GM18511 (cell line): ENCODE measurements at regions not wholly inside any gene's neighbourhood (a gene's known extent, or its start where the extent isn't known, plus 50 kb on each side); places are given as distances from the start of the nearest gene placed in this dataset.

Experiments used
- ATAC-seq: cut with Tn5 transposase; IDR thresholded peaks from one replicate; pipeline ENCODE4 v1.9.1; 2021; ENCODE audit warnings: mild to moderate bottlenecking, moderate library complexity; ENCODE audit not compliant: unreplicated experiment

DNA sequence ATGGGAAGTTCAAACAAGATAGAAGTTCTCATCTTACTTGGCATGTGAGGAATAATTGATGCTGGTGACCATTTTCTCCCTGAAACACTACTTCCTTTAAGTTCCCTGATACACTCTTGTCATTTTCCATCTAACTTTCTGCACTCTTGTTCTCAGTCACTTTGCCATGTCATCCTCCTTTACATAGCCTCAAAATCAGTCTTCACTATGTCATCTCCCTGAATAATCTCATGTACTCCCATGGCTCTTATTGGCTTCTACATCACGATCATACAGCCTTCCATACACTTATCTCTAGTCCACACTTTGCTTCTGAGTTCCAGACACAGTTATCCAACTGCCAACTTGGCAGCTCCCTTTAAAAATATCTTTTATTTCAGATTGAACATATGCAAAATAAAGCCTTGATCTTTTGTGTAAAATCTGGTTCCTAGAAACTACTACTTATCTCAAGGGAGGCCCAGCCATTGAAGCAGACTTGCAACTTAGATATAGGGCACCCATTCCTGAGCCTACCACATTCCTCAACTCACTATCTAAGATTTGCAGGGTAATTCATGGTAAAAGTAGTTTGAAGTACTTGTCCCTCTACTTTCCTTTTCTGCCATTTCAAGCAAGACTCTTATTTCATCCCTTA, 1070.2 kb upstream of the NXPH2 start:
- no peak for ATAC-seq

DNA sequence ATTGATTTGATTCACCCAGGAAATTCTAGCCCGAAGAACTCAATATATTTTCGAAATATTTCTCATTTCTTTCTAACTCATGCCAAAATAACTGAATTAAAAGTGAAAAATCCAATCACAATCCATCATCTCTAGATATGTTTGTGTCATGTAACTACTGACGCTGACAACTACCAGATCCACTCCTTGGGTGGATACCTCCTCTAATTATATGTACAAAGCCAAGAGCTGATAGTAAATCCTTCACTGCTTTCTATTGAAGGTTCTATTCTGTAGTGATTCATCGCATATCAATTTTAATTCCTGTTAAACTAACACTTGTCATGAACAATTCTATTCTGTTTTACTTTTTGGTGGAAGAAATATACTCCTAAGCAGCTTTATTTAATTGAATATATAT, 1056.6 kb upstream of the NXPH2 start:
- no peak for ATAC-seq

DNA sequence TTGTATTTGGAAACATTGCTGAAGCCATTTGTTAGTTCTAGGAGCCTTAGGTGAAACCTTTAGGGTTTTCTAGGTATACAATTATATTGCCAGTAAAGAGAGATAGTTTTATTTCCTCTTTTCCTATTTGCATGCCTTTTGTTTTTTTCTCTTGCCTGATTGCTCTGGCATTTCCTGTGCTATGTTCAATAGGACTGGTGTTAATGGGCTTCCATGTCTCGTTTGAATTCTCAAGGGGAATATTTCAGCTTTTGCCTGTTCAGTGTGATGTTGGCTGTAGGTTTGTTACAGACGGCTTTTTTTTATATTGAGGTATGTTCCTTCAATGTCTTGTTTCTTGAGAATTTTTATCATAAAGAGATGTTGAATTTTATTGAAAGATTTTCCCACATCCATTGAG, 1054.9 kb upstream of the NXPH2 start:
- no peak for ATAC-seq

DNA sequence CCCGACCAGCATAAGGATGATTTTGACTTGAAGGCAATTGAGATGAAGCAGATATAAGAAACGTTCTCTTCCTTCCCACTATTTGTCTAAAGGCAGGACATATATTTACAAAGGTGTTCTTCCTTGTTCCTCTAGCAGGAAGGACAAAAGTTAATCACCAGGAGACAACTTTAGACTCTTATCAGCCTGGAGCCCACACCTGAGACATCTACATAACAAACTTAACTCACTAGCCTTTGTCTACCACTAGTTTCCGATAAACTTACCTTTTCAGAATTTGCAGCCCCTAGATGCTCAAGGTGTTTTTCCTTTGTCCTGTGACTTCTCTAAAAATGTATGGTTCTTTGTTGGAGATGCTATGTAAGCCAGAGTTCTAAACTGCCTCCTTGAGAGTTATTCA, 1047.8 kb upstream of the NXPH2 start:
- no peak for ATAC-seq

DNA sequence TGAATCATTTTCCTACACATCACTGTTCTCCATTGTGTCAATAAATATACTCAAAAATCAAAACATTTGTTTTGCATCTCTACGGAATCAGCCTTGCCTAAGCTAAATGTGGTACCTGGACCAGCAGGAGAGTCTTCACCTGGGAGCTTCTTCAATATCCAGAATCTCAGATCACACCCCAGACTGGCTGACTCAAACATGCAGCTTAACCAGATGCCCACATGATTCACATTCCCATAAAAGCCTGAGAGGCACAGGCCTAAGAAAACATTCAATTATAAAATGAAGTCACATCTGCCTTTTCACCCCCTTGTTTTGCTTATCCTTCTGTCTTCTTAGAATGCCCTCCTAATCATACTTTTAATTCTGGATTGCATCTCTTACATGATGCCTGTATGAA, 1045.5 kb upstream of the NXPH2 start:
- ATAC-seq: no peak

DNA sequence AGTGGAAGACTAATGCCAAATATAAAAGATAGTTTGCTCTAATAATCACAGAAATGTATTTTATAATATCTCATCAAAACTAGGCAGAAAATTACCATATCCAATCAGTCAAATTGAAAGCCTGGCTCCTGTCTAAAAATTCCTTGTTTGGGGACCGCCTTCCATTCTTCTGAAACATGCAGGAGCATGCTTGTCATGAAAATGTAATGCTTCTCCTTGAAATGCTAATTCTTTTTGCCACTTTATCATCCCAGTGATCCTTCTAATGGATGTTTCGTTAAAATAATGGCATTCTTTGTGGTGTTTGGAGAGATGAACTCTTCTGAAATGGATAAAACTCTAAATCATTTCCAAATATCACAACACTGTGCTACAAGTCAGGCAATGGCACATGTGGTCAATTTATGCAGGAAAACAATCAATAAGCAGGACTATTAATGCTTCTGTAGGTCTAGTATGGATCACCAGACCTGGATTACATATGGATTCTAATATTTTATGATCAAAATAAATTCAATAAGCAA, 1039.1 kb upstream of the NXPH2 start:
- ATAC-seq: no peak

DNA sequence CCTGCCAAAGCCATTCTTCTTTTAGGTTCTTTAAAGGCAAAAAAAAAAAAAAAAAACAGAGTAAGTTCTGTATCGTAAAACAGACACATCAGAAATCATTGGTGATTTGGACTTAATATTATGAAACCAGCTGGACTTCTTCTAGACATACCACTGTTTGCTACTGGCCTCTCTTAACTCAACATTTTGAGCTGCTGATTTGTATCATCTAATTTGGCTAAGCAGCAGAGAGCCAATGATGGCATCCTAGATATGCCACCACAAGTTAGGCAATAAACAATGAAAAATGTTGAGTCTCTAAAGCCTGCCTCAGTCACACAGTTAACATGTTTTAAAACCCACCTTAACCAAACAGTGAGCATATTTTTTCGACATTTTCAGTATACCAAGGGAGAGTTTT, 1034.3 kb upstream of the NXPH2 start:
- ATAC-seq: no peak

DNA sequence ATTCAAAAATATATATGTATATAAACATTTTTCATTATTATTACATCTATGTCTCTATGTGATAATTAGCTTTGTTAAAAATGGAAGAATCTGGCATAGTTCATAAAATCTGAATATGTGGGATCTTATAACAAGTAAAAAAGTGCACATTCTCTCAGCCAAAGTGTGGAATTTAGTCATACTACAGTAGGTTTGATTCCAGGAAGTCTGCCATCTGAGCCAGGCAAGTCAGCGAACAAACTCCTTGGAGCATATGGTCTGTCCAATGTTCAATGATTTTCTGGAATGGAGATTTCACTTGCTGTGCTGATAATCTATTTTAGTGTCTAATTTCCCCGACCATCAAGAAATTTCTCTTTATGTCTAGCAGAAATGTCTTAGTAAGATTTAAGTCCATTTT, 1033.2 kb upstream of the NXPH2 start:
- no peak for ATAC-seq

DNA sequence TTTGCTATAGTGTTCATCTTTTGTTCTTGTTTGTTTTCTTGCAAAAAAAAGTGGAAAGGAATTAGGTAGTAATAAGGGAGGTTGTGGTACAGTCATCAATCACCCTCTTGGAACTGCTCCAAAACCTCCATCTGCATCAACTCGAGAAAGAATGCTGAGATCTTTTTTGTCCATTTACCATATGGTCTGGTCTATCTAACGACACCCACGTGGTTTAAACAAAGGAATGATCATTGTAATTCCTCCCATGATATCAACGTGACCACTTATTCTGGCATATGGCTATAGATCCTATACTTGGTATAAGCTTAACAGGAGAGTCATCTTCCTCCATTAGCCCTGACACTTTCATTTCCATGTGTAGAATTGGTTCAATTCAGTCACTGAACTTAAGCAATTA, 1025.3 kb upstream of the NXPH2 start:
- ATAC-seq: no peak

DNA sequence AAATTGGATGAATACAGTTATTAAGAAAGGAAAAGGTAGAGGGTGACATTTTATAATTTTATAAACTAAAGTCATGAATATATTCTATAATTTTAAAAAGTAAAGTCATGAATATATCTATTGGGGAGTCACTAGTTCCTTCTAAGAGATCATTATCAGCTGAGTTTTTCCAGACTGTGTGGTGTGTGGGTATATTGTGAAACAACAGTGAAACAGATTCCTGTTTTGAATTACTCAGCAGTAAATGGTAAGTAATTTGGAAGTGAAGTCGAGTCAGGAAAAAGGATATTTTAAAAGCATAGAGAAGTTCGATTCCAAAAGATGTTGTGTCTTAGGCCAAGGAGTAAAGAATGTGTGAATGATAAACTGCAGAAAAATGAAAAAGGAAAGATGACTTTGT, 1018.2 kb upstream of the NXPH2 start:
- ATAC-seq: no peak

DNA sequence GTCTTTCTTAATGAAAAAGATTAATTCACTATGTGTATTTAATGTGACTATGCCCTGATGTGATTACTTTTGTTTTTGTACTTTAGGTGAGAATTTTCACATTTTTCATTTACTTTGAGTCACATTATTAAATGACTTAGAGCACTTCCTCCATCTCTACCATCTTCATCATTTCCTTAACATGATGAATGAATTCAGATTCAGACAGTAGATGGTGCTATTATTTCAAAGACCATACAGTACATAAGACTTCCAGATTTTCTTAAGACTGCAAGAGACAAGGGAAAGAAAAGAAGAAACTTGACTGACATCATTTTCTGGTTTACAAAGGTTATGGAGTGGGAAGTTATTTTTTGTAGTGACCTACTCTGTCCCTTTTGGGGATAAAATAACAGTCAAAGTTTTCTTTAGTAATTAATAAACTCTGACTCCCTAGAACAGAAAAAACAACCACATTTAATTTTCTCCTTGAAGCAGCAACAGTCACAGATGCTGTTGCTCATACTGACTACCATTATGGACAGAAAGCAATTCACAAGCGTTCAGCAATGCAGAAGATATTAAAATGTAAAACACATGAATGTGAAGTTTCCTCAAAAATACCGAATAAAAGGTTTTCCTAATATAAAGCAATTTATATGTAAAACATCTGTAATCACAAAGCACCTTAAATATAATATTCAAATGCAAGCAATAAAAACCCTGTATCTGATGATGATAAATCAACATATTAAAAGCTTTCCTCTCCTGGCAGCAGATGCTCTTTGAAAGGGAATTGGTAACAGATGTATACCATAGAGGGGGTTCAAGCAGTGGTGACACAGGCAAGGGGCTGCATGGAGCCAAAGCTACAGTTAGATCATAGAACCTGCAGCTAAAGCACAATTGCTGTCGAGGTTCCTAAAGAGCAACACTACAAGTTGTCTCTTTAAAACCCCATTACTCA, 1010.9 kb upstream of the NXPH2 start:
- no peak for ATAC-seq

DNA sequence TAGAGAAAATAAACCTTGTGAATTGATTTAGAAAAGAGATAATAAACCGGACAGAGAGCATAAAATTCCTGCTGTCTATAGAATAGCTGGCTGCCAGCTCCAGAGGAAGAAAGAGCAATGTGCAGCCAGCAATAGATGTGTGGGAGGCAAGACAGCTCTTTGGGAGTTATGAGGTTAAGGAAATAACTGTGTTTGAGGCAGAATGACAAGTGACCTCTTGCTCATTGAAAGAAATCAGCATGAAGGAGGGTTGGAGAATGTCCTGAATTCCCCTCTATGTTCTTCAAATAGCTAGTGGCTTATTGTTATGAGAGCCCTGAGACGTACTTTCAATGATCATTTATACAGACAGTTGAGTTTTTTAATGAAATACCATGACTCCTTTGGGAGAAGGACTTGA, 1009.9 kb upstream of the NXPH2 start:
- no peak for ATAC-seq

DNA sequence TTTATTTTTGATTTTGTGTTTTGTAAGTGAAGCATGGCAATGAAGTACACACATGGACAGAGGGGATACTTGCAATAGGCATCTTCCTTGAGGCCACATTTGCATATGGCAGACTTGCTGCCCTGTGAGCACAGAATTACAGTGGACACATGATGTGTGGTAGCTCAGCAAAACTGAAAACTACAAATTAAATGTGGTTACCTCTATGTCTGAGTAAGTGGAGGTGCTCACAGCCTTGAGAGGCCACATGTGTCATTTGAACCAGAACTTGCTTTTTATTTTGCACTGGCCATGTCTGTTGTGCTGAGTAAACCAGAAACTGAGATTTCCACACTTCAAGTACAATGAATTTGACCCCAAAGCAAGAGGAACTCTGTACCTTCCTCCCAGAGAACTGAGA, 998.5 kb upstream of the NXPH2 start:
- no peak for ATAC-seq

DNA sequence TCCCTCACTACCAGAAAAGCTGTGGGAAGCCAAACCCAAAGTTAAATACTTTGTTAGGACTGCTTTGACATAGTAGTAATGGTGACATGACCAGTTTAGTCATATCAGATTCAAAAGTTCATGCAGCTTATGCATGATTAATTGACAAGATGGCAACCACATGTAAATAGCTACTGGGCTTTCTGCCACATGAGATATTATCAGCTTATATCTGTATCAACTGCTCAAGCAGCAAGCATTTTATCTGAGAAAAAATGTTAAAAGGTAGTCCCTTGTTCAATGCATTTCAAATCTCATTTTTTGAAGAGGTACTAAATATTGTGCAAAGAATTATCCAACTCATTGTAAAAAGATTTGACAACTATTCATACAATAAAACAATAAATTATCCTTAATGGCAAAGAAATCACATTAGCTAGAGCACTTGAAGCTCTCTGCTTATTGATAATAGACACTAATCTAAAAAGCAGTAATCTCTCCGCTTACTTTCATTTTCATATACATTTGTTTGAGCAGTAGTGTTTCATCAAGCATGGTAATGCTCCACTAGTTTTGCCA, 993.6 kb upstream of the NXPH2 start:
- ATAC-seq: no peak

DNA sequence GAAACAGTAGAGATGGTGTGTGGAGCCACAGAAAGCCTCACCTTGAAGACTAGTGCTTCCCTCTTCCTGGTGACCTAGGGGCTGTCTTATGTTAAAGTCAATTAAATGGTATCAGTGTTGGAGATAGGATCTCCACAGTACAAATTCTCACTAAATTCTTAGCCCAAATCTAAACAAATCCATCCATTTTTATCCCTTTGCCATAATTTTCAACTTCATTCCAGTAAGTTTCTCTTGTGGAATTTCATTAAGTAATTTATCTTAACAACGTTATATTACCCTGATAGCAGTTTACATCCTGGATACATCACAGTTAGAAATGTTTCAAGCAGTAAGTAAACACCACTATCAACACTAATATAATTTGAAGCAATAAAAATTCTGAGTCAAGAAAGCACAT, 989.4 kb upstream of the NXPH2 start:
- no peak for ATAC-seq

DNA sequence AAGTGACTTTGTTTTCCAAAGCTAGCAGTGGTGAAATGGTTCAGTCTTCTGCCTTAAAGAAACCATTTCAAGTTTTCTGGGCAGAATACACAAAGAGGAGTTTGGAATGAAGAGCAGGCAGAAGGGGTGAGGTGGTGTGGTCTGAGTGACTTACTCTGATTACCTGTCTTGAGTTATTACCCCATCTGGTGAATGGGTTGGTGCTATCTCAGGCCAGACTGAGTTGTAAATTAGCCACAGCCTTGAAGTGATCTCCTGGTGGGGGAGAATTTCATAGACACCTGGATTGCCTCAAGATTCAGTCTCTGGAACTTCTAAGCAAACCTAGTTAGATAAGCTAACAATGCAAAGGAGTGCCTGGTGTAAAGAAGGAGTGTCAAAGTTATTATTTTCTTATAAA, 983.5 kb upstream of the NXPH2 start:
- no peak for ATAC-seq

DNA sequence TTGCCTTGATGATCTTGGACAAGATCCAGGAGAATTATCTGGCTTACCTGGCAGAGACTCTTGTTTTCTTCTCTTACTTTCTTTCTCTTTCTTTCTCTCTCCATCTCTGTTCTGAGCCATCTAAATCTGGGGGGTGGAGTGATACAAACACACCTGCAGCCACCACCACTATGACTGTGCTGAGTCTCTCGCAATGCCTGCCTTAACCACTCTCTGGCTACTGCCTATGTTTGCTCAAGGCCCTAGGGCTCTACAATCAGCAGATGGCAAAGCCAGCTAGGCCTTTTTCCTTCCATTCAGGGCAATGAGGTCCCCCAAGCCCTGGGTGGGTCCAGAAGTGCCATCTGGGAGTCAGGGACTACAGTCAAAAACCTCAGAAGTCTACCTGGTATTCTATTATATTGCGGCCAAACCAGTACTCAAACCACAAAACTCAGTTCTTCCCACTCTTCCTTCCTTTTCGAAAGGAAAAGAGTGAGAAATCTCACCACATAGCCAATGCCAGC, 978.9 kb upstream of the NXPH2 start:
- ATAC-seq: no peak

DNA sequence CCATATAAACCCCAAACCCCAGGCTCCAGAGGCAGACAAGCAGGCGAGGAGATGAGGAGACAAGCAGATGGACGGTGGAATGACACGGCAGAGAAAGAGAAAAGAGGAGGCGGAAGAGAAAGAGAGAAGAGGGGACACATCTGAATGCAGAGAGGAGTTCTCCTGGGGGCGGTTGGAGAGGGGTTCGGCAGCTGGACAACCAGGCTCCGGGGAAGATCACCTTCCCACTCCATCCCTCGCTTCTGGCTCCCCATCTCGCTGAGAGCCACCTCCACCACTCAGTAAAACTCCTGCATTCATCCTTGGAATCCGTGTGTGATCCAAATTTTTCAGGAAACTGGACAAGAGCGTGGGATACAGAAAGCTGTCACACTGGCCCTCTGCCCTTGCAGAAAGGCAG, 966.7 kb upstream of the NXPH2 start:
- ATAC-seq: no peak

DNA sequence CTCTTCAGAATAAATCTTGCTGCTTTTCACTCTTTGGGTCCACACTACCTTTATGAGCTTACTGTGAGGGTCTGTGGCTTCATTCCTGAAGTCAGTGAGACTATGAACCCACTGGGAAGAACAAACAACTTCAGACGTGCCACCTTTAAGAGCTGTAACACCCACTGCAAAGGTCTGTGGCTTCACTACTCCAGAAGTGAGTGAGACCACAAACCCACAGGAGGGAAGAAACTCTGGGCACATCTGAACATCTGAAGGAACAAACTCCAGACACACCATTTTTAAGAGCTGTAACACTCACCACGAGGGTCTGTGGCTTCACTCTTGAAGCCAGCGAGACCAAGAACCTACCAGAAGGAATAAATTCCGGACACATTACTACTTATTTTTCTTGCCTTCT, 964.1 kb upstream of the NXPH2 start:
- ATAC-seq: no peak

DNA sequence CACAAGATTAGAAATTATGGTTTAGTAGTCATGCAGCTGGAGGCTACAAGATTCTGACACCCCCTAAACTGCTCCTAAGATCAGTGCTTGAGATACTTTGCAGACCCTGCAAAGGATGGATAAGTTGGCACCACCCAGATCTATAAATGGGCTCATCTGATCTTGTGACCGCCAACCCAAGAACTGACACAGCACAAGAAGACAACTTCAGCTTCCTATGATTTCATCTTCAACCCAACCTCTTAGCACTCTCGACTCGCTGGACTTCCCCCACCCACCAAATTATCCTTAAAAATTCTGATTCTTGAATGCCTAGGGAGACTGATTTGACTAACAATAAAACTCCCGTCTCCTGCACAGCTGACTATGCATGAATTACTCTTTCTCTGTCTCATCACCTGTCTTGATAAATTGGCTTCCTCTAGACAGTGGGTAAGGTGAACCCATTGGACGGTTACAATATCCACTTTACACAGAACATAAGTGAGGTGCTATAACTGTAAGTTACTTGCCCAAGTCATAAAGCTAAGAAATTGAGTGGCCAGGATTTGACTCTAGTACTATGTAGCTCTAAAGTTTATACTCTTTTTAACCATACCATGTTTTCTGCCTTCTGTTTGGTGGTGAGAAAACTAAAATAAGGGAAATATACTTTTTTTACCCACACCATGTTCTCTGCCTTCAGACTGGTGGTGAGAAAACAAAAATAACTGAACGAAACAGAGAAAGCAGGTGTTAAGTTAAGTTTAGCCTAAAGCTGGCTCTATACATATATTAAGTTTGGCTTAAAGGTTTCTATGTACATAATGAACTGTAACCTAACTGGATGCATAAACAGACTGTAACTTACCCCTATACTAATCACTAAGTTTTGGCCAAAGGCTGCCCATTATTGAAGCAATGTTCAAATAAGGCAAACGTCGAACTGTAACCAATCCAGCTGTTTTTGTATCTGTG, 962.3 kb upstream of the NXPH2 start:
- ATAC-seq: no peak

DNA sequence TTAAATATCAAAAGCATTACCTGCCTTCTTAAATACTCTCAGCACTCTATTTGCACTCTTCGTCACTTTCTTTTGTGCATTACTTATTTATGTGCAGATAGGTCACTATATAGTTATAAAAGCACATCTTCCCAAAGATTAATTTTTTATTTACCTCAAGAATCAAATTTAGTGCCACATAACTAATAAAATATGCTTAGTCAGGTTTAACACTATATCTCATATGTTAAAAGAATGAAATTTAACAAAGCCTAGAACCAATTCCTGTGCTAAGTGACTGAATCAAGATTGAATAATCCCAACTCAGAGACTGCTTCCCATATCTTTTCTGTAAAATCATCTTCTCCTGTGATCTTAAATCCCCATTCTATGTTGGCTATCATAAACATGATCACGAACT, 957.5 kb upstream of the NXPH2 start:
- no peak for ATAC-seq
